Astrocyte (in vitro differentiated cells and primary cell): ENCODE measurements at regions not wholly inside any gene's neighbourhood (a gene's known extent, or its start where the extent isn't known, plus 50 kb on each side); places are given as distances from the start of the nearest gene placed in this dataset.

Experiments used
- EZH2 ChIP-seq: IDR thresholded peaks from 2 replicates; pipeline ENCODE4 v1.6.1; 2012; ENCODE audit warnings: mild to moderate bottlenecking, low read length, inconsistent platforms; ENCODE audit not compliant: insufficient read depth
- TF ChIP-seq, protein P1 (sequence below): IDR thresholded peaks from 2 replicates; pipeline ENCODE4 v1.5.1; 2011; ENCODE audit warnings: low read depth, mild to moderate bottlenecking, inconsistent platforms, low read length, moderate library complexity; ENCODE audit not compliant: insufficient read depth

DNA sequence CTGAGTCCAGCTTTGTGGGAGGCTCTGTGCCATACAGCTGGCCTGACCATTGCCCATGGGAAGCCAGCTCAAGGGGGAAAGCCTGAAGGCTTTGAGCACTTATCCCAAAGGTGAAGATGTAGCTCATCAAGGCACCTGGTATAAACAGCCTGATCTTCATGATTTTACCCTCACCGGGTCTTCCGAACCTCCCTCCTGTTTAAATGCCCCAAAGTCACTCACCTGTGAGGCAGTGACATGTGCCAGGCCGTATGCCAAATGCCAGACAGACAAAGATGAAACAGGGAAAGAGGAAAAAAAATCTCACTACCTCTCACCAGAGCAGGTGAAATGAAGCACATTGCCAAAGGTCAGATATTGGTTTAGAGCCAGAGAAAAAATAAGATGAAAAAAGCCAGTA is 62.8 kb upstream of the ITSN2 start:
- TF ChIP-seq, protein P1, sequence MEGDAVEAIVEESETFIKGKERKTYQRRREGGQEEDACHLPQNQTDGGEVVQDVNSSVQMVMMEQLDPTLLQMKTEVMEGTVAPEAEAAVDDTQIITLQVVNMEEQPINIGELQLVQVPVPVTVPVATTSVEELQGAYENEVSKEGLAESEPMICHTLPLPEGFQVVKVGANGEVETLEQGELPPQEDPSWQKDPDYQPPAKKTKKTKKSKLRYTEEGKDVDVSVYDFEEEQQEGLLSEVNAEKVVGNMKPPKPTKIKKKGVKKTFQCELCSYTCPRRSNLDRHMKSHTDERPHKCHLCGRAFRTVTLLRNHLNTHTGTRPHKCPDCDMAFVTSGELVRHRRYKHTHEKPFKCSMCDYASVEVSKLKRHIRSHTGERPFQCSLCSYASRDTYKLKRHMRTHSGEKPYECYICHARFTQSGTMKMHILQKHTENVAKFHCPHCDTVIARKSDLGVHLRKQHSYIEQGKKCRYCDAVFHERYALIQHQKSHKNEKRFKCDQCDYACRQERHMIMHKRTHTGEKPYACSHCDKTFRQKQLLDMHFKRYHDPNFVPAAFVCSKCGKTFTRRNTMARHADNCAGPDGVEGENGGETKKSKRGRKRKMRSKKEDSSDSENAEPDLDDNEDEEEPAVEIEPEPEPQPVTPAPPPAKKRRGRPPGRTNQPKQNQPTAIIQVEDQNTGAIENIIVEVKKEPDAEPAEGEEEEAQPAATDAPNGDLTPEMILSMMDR: no peak
- no peak for TF ChIP-seq EZH2
